ENCODE measurements at regions not wholly inside any gene's neighbourhood (a gene's known extent, or its start where the extent isn't known, plus 50 kb on each side); places are given as distances from the start of the nearest gene placed in this dataset.

GRCh38 chr6:29230666-29231065 is 60.0 kb downstream of the OR2J2 start (continued):
- TF ChIP-seq, protein P1, sequence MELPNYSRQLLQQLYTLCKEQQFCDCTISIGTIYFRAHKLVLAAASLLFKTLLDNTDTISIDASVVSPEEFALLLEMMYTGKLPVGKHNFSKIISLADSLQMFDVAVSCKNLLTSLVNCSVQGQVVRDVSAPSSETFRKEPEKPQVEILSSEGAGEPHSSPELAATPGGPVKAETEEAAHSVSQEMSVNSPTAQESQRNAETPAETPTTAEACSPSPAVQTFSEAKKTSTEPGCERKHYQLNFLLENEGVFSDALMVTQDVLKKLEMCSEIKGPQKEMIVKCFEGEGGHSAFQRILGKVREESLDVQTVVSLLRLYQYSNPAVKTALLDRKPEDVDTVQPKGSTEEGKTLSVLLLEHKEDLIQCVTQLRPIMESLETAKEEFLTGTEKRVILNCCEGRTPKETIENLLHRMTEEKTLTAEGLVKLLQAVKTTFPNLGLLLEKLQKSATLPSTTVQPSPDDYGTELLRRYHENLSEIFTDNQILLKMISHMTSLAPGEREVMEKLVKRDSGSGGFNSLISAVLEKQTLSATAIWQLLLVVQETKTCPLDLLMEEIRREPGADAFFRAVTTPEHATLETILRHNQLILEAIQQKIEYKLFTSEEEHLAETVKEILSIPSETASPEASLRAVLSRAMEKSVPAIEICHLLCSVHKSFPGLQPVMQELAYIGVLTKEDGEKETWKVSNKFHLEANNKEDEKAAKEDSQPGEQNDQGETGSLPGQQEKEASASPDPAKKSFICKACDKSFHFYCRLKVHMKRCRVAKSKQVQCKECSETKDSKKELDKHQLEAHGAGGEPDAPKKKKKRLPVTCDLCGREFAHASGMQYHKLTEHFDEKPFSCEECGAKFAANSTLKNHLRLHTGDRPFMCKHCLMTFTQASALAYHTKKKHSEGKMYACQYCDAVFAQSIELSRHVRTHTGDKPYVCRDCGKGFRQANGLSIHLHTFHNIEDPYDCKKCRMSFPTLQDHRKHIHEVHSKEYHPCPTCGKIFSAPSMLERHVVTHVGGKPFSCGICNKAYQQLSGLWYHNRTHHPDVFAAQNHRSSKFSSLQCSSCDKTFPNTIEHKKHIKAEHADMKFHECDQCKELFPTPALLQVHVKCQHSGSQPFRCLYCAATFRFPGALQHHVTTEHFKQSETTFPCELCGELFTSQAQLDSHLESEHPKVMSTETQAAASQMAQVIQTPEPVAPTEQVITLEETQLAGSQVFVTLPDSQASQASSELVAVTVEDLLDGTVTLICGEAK (IDR thresholded peaks at IDR 0.05) = no peak
- TF ChIP-seq, protein P1 (CRISPR knock-in tag; IDR thresholded peaks at IDR 0.05) = no peak
- no peak for TF ChIP-seq TCF15 (CRISPR knock-in tag; IDR thresholded peaks at IDR 0.05)
